Keratinocyte (primary cell): ENCODE measurements at regions not wholly inside any gene's neighbourhood (a gene's known extent, or its start where the extent isn't known, plus 50 kb on each side); places are given as distances from the start of the nearest gene placed in this dataset.

Experiments
- EZH2 ChIP-seq: IDR thresholded peaks from one replicate; pipeline ENCODE4 v1.6.1; 2012; ENCODE audit warnings: inconsistent platforms, mild to moderate bottlenecking, low read length, moderate library complexity
- TF ChIP-seq, protein P1 (sequence below), 3 experiments: IDR thresholded peaks in 1 of 3; conservative IDR thresholded peaks in 1 of 3; optimal IDR thresholded peaks in 1 of 3; 2 replicates in 2 of 3; 3 replicates in 1 of 3; pipeline versions ENCODE3 to v1.5.1; 2011; ENCODE audit warnings: low read length in 3 of 3, mild to moderate bottlenecking in 3 of 3, moderate library complexity in 2 of 3, control low read depth in 1 of 3, inconsistent platforms in 1 of 3; ENCODE audit not compliant: insufficient read depth in 2 of 3; ENCODE audit errors: extremely low read depth in 1 of 3

DNA sequence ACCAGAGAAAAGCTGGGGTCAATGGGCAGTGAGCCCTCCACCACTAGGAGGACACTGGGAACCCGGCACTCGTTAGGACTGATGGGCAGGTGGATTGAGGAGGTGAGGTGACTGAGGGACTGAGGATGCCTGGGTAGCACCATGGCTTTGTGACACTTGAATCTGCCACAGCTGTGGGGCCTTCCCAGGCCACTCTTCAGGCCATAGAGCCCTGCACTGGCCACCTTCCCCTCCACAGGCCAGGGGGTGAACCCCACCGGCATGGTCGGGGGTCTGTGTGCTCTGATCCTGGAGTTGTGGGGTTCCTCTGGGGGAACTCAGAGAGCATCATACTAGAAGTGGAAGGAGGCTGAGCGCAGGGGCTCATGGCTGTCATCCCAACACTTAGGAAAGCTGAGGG, 423.5 kb downstream of the ZNF536 start:
- no peak for TF ChIP-seq EZH2
- TF ChIP-seq, protein P1, sequence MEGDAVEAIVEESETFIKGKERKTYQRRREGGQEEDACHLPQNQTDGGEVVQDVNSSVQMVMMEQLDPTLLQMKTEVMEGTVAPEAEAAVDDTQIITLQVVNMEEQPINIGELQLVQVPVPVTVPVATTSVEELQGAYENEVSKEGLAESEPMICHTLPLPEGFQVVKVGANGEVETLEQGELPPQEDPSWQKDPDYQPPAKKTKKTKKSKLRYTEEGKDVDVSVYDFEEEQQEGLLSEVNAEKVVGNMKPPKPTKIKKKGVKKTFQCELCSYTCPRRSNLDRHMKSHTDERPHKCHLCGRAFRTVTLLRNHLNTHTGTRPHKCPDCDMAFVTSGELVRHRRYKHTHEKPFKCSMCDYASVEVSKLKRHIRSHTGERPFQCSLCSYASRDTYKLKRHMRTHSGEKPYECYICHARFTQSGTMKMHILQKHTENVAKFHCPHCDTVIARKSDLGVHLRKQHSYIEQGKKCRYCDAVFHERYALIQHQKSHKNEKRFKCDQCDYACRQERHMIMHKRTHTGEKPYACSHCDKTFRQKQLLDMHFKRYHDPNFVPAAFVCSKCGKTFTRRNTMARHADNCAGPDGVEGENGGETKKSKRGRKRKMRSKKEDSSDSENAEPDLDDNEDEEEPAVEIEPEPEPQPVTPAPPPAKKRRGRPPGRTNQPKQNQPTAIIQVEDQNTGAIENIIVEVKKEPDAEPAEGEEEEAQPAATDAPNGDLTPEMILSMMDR (optimal IDR thresholded peaks at IDR 0.05 in 1 of 3, IDR thresholded peaks at IDR 0.05 in 1 of 3, conservative IDR thresholded peaks at IDR 0.05 in 1 of 3; ENCODE audit: extremely low read depth in 1 of 3, insufficient read depth in 2 of 3, low read length in 3 of 3) = no peak
